ENCODE measurements at regions not wholly inside any gene's neighbourhood (a gene's known extent, or its start where the extent isn't known, plus 50 kb on each side); places are given as distances from the start of the nearest gene placed in this dataset.

- TF ChIP-seq CTCF (IDR thresholded peaks at IDR 0.05; ENCODE audit: poor library complexity) (no peak), EZH2 (IDR thresholded peaks at IDR 0.05; ENCODE audit: borderline replicate concordance) (no peak), EZH2phosphoT487 (IDR thresholded peaks at IDR 0.05; ENCODE audit: low read depth, severe bottlenecking, unreplicated experiment) (no peak)
Measured at GRCh38 chr5:60205071-60205470, 311.5 kb upstream of the PDE4D start.
